ENCODE measurements at regions not wholly inside any gene's neighbourhood (a gene's known extent, or its start where the extent isn't known, plus 50 kb on each side); places are given as distances from the start of the nearest gene placed in this dataset.
A peak's percentile ranks its signal among the peaks of the same experiment; 100 is the strongest.

GRCh38 chr9:120210274-120210673, 369.7 kb downstream of the CDK5RAP2 start:
- no peak for DNase-seq

DNA sequence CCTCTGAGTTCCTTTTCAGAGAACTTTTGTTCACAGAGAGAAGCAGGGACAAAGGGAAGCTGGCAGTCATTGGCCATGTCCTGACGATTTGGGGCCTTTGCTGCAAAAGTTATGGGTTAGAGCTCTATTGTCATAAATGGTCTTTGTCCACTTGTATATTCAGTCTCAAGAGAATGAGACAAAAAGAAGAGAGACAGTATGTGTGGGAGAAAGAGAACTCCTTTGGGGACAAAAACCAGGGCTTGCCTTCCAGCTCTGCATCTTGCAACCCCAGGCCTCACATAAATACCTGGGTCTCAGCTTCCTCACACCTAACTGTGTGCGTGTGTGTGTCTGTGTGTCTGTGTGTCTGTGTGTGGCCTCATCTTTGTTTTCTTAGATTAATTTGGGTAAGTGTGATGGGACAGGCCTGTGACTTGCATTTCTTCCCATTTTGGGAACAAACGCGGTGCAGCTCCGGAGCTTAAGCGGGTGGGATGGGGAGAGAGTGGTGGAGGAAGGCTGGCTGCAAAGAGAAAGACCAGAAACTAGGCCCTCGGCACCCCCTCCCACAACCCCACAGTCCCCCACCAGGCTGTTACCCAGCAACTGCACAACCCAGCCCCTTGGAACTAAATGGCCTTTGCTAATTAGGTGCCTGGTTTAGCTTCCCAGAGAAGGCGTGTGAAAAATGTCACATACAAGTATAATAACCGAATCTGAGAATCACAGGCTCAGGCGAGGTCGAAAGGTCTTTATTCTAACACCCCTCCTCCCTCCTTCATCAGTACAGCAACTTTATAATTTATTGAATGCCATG, 376.9 kb downstream of the CDK5RAP2 start:
- DNase-seq = no peak

- DNase-seq = no peak
Observed at GRCh38 chr9:120198027-120198426, 381.9 kb downstream of the CDK5RAP2 start.

GRCh38 chr9:120197605-120198004, 382.4 kb downstream of the CDK5RAP2 start:
- DNase-seq = no peak

- no peak for DNase-seq
Observed at GRCh38 chr9:120191141-120191540, 388.8 kb downstream of the CDK5RAP2 start.

- DNase-seq = no peak
Observed at GRCh38 chr9:120187758-120188157, 392.2 kb downstream of the CDK5RAP2 start.

GRCh38 chr9:120186276-120186675, 393.7 kb downstream of the CDK5RAP2 start:
- no peak for DNase-seq

DNA sequence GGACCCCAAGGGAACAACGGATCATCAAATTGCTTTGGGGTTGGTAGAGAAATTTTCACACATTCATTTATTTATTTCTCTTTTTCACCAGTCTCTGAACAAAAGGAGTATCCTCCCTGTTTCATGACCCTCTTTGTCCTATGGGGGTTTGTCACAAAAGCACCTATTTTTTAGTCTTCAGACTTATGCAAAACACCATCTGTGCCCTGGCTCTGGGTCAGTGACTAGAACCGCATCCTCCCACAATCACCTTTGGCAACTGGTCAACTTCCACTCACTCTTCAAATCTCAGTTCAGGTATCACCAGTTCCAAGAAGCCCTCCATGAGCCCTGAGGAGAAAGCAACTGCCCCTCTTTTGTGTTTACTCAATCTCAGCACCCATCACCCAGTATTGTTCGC, 395.7 kb downstream of the CDK5RAP2 start:
- DNase-seq = no peak

GRCh38 chr9:120183615-120184014, 396.4 kb downstream of the CDK5RAP2 start:
- no peak for DNase-seq

- no peak for DNase-seq
Observed at GRCh38 chr9:120182011-120182410, 398.0 kb downstream of the CDK5RAP2 start.

DNA sequence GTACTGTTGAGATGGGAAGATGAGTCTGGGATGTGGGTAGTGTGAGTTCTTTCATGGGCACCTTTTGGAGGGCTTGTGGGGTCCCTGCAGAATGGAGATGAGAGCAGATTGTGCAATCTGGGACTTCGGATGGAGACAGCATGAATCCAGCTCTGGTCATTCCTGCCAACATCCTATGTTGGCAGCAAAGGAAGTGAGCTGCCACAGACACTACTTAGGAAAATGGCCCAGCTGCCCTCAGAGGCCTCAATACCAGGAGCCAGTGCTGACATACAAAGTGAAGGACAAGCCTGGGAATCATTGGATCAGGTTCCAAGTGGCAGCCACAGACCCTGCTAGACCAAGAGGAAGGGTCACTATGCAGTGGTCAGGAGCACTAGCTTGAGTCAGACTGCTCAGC, 402.8 kb downstream of the CDK5RAP2 start:
- no peak for DNase-seq

DNA sequence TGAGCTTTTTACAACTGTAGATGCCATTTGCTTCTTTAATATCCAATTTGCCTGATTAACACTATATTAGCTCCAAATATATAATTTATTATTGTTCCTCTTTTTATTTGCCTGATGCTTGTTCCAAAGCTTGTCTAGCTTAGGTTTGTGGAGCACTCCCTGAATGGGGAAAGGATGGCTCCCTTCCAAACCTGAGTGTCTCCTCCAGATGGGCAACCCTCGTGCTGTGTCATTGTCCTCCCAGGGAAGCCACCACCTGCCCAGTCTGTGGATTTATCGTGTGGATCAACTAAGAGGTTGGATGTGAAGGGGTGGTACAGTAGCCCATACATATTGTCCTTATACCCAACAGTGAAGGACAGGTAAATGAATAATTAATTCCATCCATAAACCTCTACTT, 404.9 kb downstream of the CDK5RAP2 start:
- DNase-seq = no peak

GRCh38 chr9:120161776-120162175, 418.2 kb downstream of the CDK5RAP2 start:
- no peak for DNase-seq

DNA sequence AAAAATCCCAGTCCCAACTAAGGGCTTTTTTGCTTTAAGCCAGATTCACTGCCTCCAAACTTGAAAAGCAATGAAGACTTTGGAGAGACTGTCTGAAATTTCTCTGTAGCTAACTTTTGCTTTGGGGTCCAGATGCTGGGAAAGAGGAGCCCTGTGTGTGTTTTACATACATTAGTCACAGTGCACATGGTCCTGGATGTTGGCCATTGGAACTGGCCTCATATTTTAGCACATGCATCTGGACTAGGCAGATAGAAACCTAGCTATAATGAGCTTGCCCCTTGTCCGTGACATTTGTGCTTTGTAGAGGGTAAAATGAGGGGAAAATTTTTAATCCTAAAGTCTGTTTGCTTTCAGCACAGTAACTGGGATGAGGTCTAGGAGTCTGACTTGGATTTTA, 421.7 kb downstream of the CDK5RAP2 start:
- no peak for DNase-seq

DNA sequence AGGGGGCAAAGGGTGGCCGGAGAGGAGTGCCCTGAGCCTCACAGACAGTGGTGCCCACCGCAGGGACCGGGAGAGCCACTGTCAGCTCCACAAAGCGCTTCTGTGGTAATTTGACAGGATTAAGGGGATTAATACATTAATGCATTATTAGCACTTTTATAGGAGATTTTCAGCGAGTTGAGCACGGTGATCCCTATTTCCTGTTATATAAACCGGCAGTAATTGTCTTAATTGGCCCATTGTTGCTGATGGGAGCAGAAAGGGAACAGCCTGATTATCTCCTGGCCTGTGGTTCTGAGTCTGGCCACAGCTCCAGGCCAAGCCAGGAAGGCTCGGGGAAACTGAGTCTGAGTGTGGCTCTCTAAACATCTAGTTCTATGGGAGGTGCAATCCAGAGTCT, 423.6 kb downstream of the CDK5RAP2 start:
- no peak for DNase-seq

DNA sequence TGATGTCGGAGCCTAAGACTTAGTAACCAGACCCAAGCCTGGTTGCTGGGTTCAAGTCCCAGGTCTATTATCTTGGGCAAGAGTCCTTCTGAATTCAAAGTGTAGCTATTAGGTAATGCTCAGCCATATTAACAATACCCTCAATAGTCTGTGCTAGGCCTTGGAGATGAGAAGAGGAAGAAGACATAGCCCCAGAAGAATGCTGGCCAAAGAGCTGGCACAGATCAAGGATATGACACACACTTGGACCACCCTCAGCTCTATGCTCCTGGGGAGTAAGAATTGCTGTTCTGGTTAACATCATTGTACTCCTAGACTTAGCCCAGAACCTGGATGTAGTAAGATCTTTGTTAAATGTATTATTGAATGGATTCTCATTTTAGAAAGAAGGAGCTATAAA, 426.7 kb downstream of the CDK5RAP2 start:
- DNase-seq = no peak

DNA sequence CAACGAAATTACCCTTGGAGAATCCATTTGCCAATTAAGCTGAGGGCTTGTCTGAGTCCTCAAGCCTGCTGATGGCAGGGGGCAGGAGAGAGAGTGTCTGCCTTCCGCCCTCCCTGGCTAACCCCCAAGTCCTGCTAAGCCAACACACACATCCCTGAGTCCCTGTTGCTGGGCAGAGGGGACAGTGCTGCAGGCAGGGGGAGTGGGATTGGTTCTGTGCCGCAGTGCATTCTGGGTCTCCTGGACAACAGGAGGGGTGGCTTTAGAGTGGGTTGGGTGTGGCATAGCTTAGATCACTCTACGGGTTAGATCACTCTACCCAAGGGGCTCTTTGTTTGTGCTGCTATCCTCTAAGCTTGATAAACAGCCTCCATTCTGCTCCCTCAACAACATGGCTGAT, 427.7 kb downstream of the CDK5RAP2 start:
- DNase-seq = no peak

- DNase-seq = no peak
Observed at GRCh38 chr9:120151806-120152205, 428.2 kb downstream of the CDK5RAP2 start.

DNA sequence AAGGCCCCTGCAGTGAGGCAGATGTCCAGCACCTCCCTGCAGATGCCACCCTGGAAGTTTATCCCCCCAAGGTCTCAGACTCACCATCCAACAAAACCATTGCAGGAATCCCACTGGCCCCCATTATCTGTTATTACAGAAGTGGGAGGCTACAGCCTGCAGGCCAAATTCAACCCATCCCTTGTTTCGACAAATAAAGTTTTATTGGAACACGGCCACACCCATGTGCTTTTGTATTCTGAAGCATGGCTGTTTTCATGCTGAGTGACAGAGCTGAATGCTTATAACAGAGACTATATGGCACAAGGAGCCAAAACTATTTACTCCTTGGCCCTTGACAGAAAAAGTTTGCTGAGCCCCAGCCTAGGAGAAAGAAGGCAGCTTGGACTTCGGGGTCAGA, 428.8 kb downstream of the CDK5RAP2 start:
- DNase-seq = no peak

DNA sequence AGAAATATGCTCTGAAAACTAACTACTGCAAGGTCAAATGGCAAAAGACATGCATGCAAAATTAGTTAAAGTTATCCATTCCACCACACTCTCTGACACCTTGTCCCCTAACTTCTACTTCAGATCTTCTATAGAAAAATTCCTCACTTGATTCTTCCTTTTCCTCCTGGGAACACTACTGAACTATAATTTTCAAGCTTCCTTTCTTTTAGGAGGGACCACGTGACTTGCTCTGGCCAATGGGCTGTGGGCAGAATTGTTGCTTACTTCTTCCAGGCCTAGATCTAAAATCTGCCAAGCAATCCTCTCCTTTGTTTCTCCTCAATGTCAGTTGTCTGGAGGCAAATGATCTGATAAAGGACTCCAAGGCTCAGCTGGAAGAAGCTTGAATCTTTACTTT, 441.0 kb downstream of the CDK5RAP2 start:
- no peak for DNase-seq

- DNase-seq = no peak
Observed at GRCh38 chr9:120137186-120137840, 442.7 kb downstream of the CDK5RAP2 start.

DNA sequence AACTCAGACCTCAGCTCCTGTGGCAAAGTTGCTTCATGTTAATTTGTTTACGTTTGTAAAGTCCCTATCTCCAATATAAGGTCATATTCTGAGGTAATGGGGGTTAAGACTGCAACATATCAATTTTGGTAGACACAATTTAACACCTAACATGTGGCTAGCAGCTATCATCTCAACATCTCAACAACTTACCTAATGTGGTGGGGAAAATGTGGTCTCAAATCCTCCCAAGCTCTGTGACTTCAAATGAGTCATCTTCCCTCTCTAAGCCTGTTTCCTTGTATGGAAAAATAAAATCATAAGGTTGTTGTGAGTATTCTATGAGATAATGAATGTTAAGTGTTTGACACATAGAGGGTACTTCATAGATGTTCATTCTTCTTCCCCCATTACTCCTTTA, 443.3 kb downstream of the CDK5RAP2 start:
- peak; percentile 5 for DNase-seq

DNA sequence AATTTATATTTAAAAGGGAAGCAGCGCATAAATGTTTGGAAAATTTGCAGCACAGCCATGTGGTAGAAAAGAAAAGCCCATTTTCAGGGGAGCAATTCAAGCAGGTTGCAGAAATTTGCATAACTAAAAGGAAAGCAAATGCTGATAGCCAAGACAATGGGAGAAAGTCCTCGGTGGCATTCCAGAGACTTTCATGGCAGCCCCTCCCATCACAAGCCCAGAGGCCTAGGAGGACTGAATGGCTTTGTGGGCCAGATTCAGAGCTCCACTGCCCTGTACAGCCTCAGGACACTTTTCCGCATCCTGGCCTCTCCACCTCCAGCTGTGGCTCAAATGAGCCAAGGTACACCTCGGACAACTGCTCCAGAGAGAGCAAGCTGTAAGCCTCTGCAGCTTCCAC, 462.9 kb downstream of the CDK5RAP2 start:
- no peak for DNase-seq

DNA sequence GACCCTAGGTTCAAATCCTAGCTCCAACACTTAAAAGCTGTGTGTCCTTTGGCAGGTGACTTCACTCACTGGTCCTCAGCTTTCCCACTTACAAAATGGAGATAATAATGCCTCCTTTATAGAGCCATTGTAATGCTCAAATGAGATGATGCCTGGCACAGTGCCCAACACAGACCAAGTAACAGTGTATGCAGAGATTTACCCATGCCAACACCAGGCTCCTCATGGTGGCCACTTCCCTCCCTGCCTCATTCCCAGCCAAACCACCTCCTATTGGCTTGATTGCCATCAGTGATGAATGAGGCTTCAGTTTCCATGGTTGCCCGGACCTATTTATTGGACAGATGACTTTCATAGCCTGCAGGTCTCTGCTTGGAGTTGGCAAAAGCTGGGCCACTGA, 469.4 kb downstream of the CDK5RAP2 start:
- no peak for DNase-seq

- no peak for DNase-seq
Observed at GRCh38 chr9:120109242-120109641, 470.7 kb downstream of the CDK5RAP2 start.
